ENCODE measurements at regions not wholly inside any gene's neighbourhood (a gene's known extent, or its start where the extent isn't known, plus 50 kb on each side); places are given as distances from the start of the nearest gene placed in this dataset.

- Histone ChIP-seq H3K27ac (ENCODE audit: low read length) (no peak overlapping the region), H3K36me3 (ENCODE audit: control insufficient read depth, low read depth, low read length) (no peaks in the 10 kb centered on the region), H3K27me3 (ENCODE audit: control insufficient read depth, insufficient read depth, low read length) (no peaks in the 10 kb centered on the region), H3K4me1 (ENCODE audit: control insufficient read depth, low read depth, low read length) (no peaks in the 10 kb centered on the region), H3K9me3 (ENCODE audit: control insufficient read depth, low read depth, low read length) (no peaks in the 10 kb centered on the region), H3K9ac (ENCODE audit: low read length) (no peak overlapping the region), H3K4me3 (ENCODE audit: low read length) (no peak overlapping the region)
These were observed 257.1 kb upstream of the PCDH20 start for GRCh38 chr13:61672756-61673155.

GRCh38 chr13:61670384-61671161, 254.9 kb upstream of the PCDH20 start:
- H3K9ac ChIP-seq (ENCODE audit: low read length): no peak overlapping the region
- no peaks in the 10 kb centered on the region for H3K9me3 ChIP-seq (ENCODE audit: control insufficient read depth, low read depth, low read length)
- H3K27ac ChIP-seq (ENCODE audit: low read length): no peak overlapping the region
- no peaks in the 10 kb centered on the region for H3K36me3 ChIP-seq (ENCODE audit: control insufficient read depth, low read depth, low read length)
- H3K27me3 ChIP-seq (ENCODE audit: control insufficient read depth, insufficient read depth, low read length): no peaks in the 10 kb centered on the region
- H3K4me3 ChIP-seq (ENCODE audit: low read length): no peak overlapping the region
- H3K4me1 ChIP-seq (ENCODE audit: control insufficient read depth, low read depth, low read length): no peaks in the 10 kb centered on the region

- Histone ChIP-seq H3K27ac (ENCODE audit: low read length) (no peak overlapping the region), H3K9ac (ENCODE audit: low read length) (no peak overlapping the region), H3K4me3 (ENCODE audit: low read length) (no peak overlapping the region), H3K36me3 (ENCODE audit: control insufficient read depth, low read depth, low read length) (no peaks in the 10 kb centered on the region), H3K4me1 (ENCODE audit: control insufficient read depth, low read depth, low read length) (no peaks in the 10 kb centered on the region), H3K27me3 (ENCODE audit: control insufficient read depth, insufficient read depth, low read length) (no peaks in the 10 kb centered on the region), H3K9me3 (ENCODE audit: control insufficient read depth, low read depth, low read length) (no peaks in the 10 kb centered on the region)
These were observed 249.4 kb upstream of the PCDH20 start for GRCh38 chr13:61664801-61665705.

GRCh38 chr13:61654481-61654880, 238.8 kb upstream of the PCDH20 start:
- H3K9ac ChIP-seq (ENCODE audit: low read length): no peak overlapping the region
- no peaks in the 10 kb centered on the region for H3K27me3 ChIP-seq (ENCODE audit: control insufficient read depth, insufficient read depth, low read length)
- H3K4me1 ChIP-seq (ENCODE audit: control insufficient read depth, low read depth, low read length): no peaks in the 10 kb centered on the region
- H3K9me3 ChIP-seq (ENCODE audit: control insufficient read depth, low read depth, low read length): no peaks in the 10 kb centered on the region
- H3K4me3 ChIP-seq (ENCODE audit: low read length): no peak overlapping the region
- no peak overlapping the region for H3K27ac ChIP-seq (ENCODE audit: low read length)
- H3K36me3 ChIP-seq (ENCODE audit: control insufficient read depth, low read depth, low read length): no peaks in the 10 kb centered on the region

GRCh38 chr13:61648547-61648946, 232.9 kb upstream of the PCDH20 start:
- no peaks in the 10 kb centered on the region for H3K4me1 ChIP-seq (ENCODE audit: control insufficient read depth, low read depth, low read length)
- H3K9me3 ChIP-seq (ENCODE audit: control insufficient read depth, low read depth, low read length): no peaks in the 10 kb centered on the region
- H3K27ac ChIP-seq (ENCODE audit: low read length): no peak overlapping the region
- no peak overlapping the region for H3K9ac ChIP-seq (ENCODE audit: low read length)
- no peaks in the 10 kb centered on the region for H3K27me3 ChIP-seq (ENCODE audit: control insufficient read depth, insufficient read depth, low read length)
- no peaks in the 10 kb centered on the region for H3K36me3 ChIP-seq (ENCODE audit: control insufficient read depth, low read depth, low read length)
- no peak overlapping the region for H3K4me3 ChIP-seq (ENCODE audit: low read length)

GRCh38 chr13:61612192-61612591, 196.5 kb upstream of the PCDH20 start:
- H3K4me3 ChIP-seq (ENCODE audit: low read length): no peak overlapping the region
- H3K27ac ChIP-seq (ENCODE audit: low read length): no peak overlapping the region
- no peaks in the 10 kb centered on the region for H3K9me3 ChIP-seq (ENCODE audit: control insufficient read depth, low read depth, low read length)
- no peaks in the 10 kb centered on the region for H3K36me3 ChIP-seq (ENCODE audit: control insufficient read depth, low read depth, low read length)
- H3K27me3 ChIP-seq (ENCODE audit: control insufficient read depth, insufficient read depth, low read length): no peaks in the 10 kb centered on the region
- peaks cover 5% of the 10 kb centered on the region for H3K4me1 ChIP-seq (ENCODE audit: control insufficient read depth, low read depth, low read length)
- no peak overlapping the region for H3K9ac ChIP-seq (ENCODE audit: low read length)

- H3K9ac ChIP-seq (ENCODE audit: low read length): no peak overlapping the region
- no peak overlapping the region for H3K4me3 ChIP-seq (ENCODE audit: low read length)
- H3K36me3 ChIP-seq (ENCODE audit: control insufficient read depth, low read depth, low read length): no peaks in the 10 kb centered on the region
- peaks cover 5% of the 10 kb centered on the region for H3K4me1 ChIP-seq (ENCODE audit: control insufficient read depth, low read depth, low read length)
- no peaks in the 10 kb centered on the region for H3K27me3 ChIP-seq (ENCODE audit: control insufficient read depth, insufficient read depth, low read length)
- no peak overlapping the region for H3K27ac ChIP-seq (ENCODE audit: low read length)
- H3K9me3 ChIP-seq (ENCODE audit: control insufficient read depth, low read depth, low read length): no peaks in the 10 kb centered on the region
These were observed 192.5 kb upstream of the PCDH20 start for GRCh38 chr13:61608138-61608537.

- H3K4me1 ChIP-seq (ENCODE audit: control insufficient read depth, low read depth, low read length): no peaks in the 10 kb centered on the region
- no peaks in the 10 kb centered on the region for H3K36me3 ChIP-seq (ENCODE audit: control insufficient read depth, low read depth, low read length)
- H3K4me3 ChIP-seq (ENCODE audit: low read length): no peak overlapping the region
- H3K9ac ChIP-seq (ENCODE audit: low read length): no peak overlapping the region
- no peaks in the 10 kb centered on the region for H3K27me3 ChIP-seq (ENCODE audit: control insufficient read depth, insufficient read depth, low read length)
- no peak overlapping the region for H3K27ac ChIP-seq (ENCODE audit: low read length)
- H3K9me3 ChIP-seq (ENCODE audit: control insufficient read depth, low read depth, low read length): no peaks in the 10 kb centered on the region
These were observed 184.8 kb upstream of the PCDH20 start for GRCh38 chr13:61600360-61601033.

GRCh38 chr13:61592489-61592888, 176.8 kb upstream of the PCDH20 start:
- Histone ChIP-seq H3K36me3 (ENCODE audit: control insufficient read depth, low read depth, low read length) (no peaks in the 10 kb centered on the region), H3K27ac (ENCODE audit: low read length) (no peak overlapping the region), H3K9me3 (ENCODE audit: control insufficient read depth, low read depth, low read length) (no peaks in the 10 kb centered on the region), H3K4me1 (ENCODE audit: control insufficient read depth, low read depth, low read length) (no peaks in the 10 kb centered on the region), H3K4me3 (ENCODE audit: low read length) (no peak overlapping the region), H3K9ac (ENCODE audit: low read length) (no peak overlapping the region), H3K27me3 (ENCODE audit: control insufficient read depth, insufficient read depth, low read length) (no peaks in the 10 kb centered on the region)

- Histone ChIP-seq H3K36me3 (ENCODE audit: control insufficient read depth, low read depth, low read length) (no peaks in the 10 kb centered on the region), H3K4me3 (ENCODE audit: low read length) (no peak overlapping the region), H3K9ac (ENCODE audit: low read length) (no peak overlapping the region), H3K9me3 (ENCODE audit: control insufficient read depth, low read depth, low read length) (no peaks in the 10 kb centered on the region), H3K27me3 (ENCODE audit: control insufficient read depth, insufficient read depth, low read length) (no peaks in the 10 kb centered on the region), H3K4me1 (ENCODE audit: control insufficient read depth, low read depth, low read length) (no peaks in the 10 kb centered on the region), H3K27ac (ENCODE audit: low read length) (no peak overlapping the region)
These were observed 160.3 kb upstream of the PCDH20 start for GRCh38 chr13:61575973-61576372.

GRCh38 chr13:61563645-61564044, 148.0 kb upstream of the PCDH20 start:
- Histone ChIP-seq H3K27ac (ENCODE audit: low read length) (no peak overlapping the region), H3K27me3 (ENCODE audit: control insufficient read depth, insufficient read depth, low read length) (no peaks in the 10 kb centered on the region), H3K36me3 (ENCODE audit: control insufficient read depth, low read depth, low read length) (no peaks in the 10 kb centered on the region), H3K4me1 (ENCODE audit: control insufficient read depth, low read depth, low read length) (no peaks in the 10 kb centered on the region), H3K9me3 (ENCODE audit: control insufficient read depth, low read depth, low read length) (no peaks in the 10 kb centered on the region), H3K9ac (ENCODE audit: low read length) (no peak overlapping the region), H3K4me3 (ENCODE audit: low read length) (no peak overlapping the region)
